NCI-H2171 treated with DMSO at 0.1 percent for 48 hours (cell line): ENCODE measurements at regions not wholly inside any gene's neighbourhood (a gene's known extent, or its start where the extent isn't known, plus 50 kb on each side); places are given as distances from the start of the nearest gene placed in this dataset.
"Not testable (repeated sequence)": the region's sequence is repeated elsewhere in the genome, so short reads cannot be mapped to it uniquely, and the experiment has no call there.

Experiments
- DNase-seq: peaks from one replicate; lab custom pipeline; 2025; lab: John Stamatoyannopoulos, UW

DNA sequence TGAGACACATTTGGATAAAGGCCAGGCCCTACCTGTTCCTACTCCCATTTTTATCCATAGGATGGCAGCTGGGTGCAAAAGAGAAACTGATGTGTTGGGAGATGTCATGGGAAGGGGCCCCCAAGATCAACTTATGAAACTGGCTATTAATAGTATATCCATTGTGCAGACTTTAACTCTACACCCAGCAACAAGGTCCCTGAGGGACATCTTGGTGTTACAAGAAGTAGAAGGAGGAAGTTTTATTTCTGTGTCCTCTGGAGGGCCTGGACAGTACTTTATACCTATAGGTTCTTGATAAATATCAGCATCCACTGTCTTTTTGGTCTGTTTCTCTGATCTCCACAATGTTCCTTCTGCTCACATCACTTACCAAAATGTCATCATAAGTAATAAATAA, 84.6 kb downstream of the BTG1 start:
- DNase-seq: no peak

DNA sequence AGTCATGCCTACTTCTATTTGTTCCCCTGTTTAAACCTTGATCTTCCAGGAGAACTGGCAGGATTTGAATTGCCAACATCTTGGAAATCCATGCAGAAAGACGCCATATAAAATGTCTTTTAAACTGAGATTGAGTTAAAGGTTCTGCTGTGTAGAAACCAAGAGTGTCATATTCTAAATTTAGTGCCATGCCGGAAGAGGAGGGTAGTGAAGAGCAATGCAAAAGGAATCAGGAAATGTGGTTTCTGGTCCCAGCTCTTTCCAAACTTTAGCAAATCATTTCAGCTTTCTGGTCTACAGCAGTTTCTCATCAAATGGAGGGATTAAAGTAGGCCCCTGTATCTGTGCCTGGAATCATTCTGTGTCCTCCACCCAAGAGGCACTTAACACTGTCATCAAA, 85.7 kb downstream of the BTG1 start:
- DNase-seq: no peak

DNA sequence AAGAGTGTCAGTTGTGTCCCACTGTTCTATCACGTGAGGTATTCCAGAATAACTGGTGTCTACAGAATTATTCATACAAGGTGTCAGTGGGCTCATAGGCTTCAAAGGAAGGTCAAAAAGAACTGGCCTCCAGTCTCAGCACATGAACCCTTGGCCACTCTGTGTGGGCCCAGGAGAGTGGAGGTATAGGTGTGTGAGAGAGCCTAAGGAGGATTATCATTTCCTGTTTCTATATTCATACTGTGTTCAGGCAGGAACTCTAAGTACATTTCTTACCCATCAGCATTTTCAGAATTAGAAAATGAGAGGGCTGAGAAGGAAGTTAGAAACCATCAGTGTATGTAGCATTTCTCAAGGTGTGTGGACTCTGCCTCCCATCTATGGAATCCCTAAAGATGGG, 87.0 kb downstream of the BTG1 start:
- no peak for DNase-seq

DNA sequence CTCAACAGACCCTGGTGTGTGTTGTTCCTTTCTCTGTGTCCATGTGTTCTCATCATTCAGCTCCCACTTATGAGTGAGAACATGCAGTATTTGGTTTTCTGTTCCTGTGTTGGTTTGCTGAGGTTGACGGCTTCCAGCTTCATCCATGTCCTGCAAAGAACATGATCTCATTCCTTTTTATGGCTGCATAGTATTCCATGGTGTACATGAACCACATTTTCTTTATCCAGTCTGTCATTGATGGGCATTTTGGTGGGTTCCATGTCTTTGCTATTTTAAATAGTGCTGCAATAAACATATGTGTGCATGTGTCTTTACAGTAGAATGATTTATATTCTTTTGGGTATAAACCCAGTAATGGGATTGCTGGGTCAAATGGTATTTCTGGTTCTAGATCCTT, 88.9 kb downstream of the BTG1 start:
- DNase-seq: not testable (repeated sequence)

DNA sequence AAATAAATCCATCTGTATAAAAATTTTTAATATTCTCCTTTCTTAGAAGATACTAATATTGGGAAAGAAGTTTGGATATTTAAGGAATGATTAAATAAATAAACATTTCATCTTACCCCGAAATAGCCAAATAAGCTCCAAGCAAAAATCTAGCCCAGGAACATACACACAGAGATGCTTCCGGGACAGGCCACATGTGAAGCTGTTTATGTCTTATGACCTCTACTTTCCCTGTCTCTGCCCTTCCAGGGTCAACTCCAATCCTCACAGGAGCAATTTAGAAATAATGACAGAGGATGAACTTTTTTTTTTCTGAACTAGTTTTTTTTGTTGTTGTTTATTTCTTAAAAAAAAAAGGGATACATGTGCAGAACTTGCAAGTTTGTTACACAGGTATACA, 89.4 kb downstream of the BTG1 start:
- DNase-seq: no peak

DNA sequence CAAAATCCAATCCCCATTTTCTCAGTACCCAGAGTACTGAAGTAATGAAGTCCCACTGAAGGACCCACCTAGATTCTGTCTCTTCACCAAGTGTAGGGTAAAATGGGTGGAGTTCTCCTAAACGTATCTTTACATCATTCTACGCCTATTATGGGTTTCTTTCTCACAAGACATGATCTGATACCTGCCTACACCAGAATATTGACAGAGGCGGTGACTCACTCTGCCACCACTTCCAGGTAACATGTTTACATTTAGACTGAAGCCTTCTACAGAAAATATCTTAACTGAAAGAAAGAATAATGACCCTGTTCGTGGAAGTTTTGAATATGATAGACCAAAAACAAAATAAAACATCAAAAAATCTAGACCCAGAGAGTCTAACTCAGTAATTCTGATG, 89.8 kb downstream of the BTG1 start:
- no peak for DNase-seq

DNA sequence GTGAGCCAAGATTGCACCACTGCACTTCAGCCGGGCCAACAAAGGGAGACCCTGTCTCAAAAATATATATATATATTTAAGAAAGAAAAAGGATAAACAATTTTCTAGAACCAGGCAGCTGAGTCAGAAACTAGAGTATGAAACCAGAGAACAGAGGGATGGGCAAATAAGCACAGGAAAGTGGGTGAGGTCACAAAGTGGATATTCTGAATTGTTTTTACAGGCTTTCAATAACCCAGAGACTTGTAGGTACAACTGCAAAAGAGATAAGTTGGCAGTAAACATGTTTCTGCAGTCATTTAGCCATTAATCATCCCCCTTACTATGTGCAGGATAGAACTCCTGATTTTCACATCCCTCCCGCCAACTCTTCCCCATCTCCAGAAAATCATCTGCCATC, 94.2 kb downstream of the BTG1 start:
- no peak for DNase-seq

DNA sequence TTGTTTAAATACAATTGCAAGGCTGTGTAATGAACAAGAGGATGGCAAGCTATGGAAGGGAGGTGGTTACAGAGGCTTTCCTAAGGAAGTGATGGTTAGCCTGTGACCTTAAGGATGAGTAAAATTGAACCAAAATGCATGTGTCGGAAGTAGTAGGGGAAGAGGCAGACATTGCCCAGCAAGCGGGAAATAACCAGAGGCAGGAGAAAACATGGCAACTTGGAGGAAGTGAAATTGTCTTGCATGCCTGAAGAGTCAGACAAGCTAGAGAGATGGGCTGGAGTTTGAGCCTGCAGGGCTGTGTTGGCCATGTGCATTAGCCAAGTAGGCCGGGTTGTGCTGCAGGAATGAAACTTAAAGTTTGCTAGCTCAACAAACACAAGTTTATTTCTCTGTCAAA, 96.2 kb downstream of the BTG1 start:
- DNase-seq: no peak

DNA sequence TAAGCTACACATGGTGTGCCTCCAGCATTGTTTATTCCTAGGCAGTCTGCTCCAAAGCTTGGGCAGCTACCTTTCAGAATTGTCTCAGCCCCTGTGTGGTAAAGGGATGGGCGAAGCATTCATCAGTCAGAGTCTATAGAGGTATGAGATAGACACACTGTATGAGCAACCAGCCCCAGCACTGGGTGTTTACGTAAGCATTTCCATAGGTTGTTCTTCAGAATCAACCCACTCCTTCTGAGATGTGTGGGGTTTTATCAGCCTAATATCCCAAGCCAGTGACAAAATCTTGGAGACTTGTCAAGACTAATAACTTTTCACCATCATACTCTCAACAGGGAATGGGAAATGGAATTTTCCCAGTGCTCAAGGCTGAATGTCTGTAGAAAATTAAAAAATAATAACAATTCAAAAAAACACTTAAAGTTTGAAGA, 98.2 kb downstream of the BTG1 start:
- no peak for DNase-seq

DNA sequence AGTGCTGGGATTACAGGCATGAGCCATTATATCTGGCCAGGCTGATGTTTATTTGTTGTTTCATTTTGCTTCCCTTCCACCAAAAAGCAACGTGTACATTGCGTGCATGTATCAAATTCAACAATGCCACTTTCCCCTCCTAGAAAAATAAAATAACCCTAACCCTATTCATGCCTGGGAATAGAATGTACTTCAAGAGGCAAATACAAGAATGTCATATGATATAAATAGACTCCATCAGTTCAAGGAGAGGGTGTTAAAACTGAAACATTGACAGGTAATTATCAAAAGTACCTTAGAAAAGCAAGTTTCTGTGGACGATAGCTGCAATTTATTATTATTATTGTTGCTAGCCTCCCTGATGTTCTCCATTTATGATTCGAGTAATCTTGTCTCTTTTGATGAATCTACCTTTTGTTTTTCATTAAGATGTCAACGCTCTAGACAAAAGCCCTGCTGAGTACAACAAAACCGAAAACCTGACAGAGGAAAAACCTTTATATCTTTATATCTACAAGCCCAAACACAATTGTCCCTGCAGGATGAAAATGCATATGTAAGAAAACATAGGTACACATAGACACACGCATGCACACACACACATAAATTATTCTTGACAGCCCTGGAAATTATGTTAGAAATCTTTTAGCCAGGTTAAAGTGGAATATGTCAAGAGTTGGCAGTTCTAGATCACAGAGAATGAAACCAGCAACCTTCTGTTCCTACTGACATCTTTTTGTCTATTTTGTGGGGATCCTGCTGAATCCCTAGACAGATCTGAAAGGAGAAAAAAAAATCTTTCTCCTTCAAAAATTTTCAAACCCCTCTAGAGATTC, 98.9 kb downstream of the BTG1 start:
- no peak for DNase-seq

DNA sequence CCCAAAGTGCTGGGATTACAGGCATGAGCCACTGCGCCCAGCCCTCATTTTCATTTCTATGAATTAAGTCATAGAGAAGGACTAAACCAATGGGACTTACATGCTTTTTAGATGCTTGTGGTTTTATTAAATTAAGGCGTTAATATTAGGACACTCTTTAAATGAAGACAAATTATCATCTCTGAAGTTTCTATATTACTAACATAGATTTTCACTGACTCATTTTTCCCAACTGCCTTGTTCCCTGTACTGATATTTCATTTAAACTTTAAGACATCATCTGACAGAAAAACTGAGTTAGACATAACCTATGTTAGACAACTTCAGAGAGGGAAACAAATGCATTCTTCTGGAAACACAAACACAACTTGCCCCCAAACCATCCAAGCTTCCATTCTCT, 99.8 kb downstream of the BTG1 start:
- no peak for DNase-seq

DNA sequence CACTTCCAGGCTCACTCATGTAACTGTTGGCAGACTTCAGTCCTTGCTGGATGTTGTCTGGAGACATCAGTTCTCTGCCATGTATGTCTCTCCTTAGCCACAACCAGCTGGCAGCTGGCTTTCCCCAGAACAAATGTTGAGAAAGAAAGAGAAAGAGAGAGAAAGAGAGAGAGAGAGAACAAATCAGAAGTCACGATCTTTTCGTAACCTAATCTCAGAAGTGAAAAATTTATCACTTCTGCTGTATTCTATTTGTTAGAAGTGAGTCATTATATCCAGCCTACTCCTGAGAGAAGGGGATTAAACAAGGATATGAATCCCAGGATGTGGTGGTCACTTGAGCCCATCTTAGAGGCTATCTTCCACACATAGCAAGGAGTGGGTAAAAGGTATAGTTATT, 101.2 kb downstream of the BTG1 start:
- no peak for DNase-seq

DNA sequence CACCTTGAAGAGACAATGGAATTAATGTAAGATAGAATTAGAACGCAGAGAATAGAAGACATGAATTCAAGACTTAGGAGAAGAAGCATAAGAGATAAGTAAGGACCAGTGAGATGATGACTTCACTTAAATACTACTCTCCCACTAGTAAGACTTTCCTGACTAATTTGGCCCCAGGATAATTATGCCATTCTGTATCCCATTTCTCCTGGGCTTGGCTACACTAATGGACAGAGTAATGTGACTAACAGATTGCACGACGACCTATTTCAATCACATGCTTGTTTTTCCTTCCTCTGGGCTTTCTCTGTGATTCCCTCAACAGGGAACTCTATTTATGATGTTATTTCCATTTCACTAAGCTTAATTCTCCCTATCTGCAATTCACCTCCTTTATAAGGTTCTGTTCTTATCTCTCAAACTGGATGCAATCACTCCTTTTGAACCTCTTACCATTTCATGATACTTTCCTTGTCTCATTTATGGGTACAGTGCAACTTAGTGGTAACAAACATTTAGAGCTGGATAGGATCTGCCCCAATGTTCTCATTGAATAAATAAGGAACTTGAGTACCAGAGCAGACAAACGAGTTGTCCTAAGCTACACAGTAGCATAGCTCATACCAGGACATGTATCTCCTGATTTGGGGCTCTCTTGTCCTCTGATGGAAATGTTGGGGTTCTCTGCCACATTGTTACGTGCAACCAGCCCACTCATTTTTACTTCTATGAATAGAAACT, 102.7 kb downstream of the BTG1 start:
- no peak for DNase-seq

DNA sequence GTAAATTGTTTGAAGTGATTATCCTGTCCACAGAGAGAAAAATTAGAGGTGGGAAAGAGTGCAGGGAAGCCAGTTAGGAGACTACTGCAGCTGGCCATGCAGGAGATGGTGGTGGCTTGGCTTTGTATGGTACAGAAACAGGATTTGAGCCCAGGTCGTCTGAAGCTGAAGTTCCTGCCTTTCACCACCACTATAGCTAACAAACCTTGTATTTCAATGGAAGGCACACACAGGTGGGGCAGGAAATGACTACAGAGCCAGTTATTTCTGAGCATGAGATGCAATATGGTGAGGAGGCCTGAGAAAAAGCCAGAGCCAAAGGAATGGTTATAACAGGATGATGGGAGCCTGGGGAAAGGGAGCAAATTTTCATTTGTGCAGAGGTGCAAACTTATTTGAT, 103.9 kb downstream of the BTG1 start:
- no peak for DNase-seq

DNA sequence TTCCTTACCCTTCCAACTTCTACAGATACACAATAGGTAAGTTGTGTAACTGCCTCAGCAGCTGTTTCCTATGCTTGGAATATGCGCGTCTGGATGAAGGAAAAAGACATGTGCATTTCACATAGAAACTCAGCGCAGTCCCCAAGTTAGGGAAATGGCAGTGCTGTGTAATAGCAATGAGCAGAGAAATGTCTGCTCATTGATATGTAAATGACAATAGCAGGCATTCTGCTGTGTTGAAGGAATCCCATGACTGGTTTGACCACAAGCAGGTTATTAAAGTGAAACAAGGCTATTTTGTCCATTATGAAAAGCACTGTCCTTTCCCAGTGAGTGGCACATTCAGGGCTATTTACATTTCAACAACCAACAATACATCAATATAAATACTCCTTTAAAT, 106.6 kb downstream of the BTG1 start:
- DNase-seq: no peak

DNA sequence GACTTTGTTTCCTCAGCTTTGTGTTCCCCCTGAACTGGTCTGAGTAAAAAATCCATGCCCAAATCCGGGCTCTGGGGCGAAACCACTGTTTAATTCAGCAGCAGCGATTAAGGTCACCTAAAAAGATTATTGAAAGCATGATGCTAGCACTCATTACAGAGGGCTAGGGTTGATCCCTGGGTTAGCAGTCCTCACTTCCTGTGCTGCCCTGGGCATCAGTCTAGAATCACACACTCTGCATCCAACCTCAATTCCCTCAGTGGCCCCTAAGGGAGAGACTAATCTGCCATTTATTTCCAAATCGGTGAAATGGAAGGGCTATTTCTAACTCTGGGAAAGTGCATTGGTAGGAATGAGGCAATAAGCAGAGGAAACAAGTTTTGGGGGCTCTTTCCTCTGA, 107.2 kb downstream of the BTG1 start:
- DNase-seq: no peak

DNA sequence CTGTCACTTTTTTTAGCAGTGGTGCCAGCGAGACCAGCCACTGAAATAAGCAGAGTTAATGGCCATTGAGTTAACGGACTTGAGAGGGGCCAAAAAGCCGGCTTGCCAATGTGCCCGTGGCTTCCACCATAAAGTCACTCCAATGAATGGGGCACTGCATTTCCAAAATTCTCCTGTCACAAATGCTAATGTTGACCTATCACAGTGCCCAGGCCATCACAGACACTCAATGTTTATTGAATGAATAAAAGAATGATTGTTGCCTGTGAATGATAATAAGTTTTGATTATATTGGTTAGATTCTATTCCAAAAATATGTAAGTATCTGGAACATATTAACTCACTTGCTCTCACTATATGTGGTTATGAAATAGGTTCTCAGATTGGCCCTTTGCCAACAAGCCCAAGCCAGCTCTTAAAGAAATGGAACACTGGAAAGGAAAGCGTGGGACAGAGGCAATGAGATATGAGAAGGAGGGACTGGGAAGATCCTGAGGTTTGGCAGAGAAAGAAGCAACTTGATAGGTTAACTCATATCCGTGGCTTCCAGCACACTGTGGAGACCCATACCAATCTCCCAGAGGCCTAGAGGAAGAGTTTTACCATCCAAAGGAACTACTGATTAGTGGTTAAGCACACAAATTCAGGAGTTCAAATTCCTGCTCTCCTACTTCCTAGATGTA, 108.7 kb downstream of the BTG1 start:
- no peak for DNase-seq

DNA sequence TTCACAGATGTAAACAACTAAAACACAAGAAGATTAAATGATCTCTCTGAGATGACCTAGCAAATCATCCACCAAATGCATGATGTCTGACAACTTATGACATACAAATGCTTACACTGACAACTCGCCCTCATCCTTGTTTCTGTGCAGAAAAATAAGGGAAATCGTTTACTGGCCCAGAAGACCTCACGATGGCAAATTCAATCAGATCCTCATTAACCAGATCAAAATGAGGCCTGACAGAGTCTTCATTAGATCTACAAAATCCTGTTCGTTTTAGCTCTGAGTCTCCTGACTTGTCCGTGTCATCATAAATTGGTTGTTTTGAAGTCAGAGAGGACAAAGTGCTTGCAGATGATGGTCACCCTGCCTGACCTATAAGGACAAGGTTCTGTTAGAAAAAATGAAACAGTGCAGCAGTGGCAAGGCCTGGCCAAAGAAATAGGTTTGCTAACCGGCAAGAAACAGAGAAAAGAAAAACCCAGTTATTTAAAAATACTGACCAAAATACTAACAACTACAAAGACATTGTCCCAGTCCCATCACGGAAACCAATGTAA, 109.5 kb downstream of the BTG1 start:
- no peak for DNase-seq

DNA sequence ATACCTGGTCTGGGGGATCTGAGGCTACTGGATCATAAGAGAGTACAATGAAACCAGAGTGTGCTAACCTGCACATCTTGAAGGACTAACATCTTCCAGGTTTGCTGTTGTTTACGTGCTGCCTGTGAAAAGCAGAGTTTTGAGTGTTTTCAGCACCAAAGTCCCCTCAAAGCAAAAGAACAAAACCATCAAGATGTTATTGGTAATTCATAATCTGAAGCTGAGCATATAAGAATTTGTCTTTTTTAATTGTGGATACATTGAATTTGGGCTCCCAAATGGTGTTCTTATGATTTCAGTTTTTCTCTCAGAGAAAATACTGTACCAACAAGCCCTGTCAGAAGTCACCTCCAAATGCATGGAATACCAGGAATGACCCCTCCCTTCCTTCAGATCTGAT, 110.2 kb downstream of the BTG1 start:
- DNase-seq: no peak

DNA sequence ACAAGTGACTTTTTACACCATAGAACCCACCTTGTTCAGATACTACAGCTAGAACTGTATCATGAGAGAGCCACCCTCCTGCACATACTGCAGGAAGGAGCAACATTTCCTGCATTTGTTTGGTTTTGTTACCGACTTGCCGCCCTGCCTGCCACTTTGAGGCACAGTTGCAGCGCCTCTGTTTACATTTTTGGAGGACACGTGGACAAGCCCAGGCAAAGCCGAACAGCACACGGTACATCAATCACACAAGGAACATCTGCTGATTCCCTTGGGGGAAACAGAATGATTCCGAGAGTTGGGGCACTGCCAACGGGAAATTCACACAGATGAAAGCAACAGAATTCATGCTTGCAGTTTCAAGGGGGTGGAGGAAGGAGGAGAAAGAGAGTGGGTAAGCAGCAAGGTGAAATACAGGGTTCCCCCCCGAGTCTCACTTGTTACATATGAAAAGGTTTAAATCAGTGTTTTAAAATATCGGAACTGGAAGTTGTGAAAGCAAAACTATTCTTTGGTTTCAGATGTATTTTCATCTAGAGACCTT, 110.7 kb downstream of the BTG1 start:
- DNase-seq: peak; percentile 98

DNA sequence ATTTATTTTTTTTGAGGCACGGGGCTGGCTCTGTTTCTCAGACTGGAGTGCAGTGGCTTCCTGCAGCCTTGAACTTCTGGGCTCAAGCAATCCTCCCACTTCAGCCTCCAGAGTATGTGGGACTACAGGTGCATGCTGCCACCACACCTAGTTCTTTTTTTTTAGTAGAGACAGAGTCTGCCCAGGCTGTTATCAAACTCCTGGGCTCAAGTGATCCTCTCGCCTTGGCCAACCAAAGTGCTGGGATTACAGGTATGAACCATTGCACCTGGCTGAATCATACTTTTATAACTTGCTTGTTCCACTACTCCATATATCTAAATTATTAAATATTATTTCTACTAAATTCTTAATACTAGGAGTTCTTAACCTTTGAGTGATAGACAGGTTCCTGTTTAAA, 111.6 kb downstream of the BTG1 start:
- DNase-seq: peak; percentile 50

DNA sequence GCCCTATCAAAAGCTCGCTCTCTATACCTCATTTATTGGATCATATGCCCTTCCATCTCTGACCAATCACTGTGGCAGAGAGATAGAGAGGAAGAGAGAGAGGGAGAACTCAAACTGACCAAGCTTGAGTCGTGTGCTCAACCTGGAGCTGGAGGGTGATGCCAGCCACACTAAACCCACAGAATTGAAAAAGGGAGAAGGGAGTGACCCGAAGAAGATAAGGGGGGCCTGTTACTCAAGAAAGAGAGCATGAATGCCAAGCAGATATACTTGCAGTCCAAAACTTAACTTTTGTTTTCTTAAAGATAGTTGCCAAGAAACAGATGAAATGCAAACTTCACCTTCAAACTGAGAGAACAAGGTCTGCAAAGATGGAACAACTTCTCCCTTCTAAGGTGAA, 112.7 kb downstream of the BTG1 start:
- no peak for DNase-seq
